HepG2 (cell line): ENCODE measurements at regions not wholly inside any gene's neighbourhood (a gene's known extent, or its start where the extent isn't known, plus 50 kb on each side); places are given as distances from the start of the nearest gene placed in this dataset.
"Not testable (repeated sequence)": the region's sequence is repeated elsewhere in the genome, so short reads cannot be mapped to it uniquely, and the experiment has no call there.

Experiments
- ATAC-seq: fragments of 200-7000 bp; cut with Tn5 transposase; 3 replicates; pipeline ENCODE4 v1.9.1; 2020; ENCODE audit warnings: mild to moderate bottlenecking, moderate library complexity
- BruUV-seq: library from RNA; stranded (reverse); fragments of 400-500 nt; replicated peaks from 2 replicates; lab custom pipeline; 2021; lab: Mats Ljungman, UMichigan
- CTCF ChIA-PET: fragments of 300-600 bp; formaldehyde crosslinking; extraction: SDS; loops from one replicate; lab custom pipeline; 2021; ENCODE audit warnings: low total read pairs, inconsistent platforms, low intra/inter-chr PET ratio; lab: Yijun Ruan, JAX
- POLR2A ChIA-PET: fragments of 350-600 bp; sonication (Branson Sonifier 250); formaldehyde crosslinking; loops from one replicate; lab custom pipeline; 2020; ENCODE audit warnings: antibody characterized with exemption, inconsistent platforms; lab: Yijun Ruan, JAX
- DNase-seq: peaks from one replicate; pipeline ENCODE4 v3.0.0-alpha.2; 2015; ENCODE audit warnings: low spot score
- FAIRE-seq: peaks from 3 replicates; lab custom pipeline; 2011; peaks lifted over from hg19 to GRCh38; lab: Jason Lieb, UNC
- H2AFZ ChIP-seq: one replicate; pipeline ENCODE4 v1.6.1; 2011; ENCODE audit warnings: low read length, inconsistent platforms
- H3K27ac ChIP-seq: fragments of 300-600 bp; 3 replicates; pipeline ENCODE4 v1.8.0; 2011; ENCODE audit warnings: mixed run types, mild to moderate bottlenecking, mixed read lengths, low read length, inconsistent platforms; ENCODE audit not compliant: insufficient read depth; ENCODE audit errors: extremely low read length
- H3K27me3 ChIP-seq, 2 experiments: fragments of 200-600 bp in 1 of 2; 2 replicates in 1 of 2; 3 replicates in 1 of 2; pipeline versions ENCODE4 v1.6.0 to v1.8.0; 2011; ENCODE audit warnings: low read length in 2 of 2, mild to moderate bottlenecking in 2 of 2, moderate library complexity in 2 of 2, inconsistent platforms in 1 of 2; ENCODE audit not compliant: insufficient read depth in 2 of 2, control insufficient read depth in 1 of 2
- H3K36me3 ChIP-seq, 2 experiments: fragments of 200-600 bp in 1 of 2; replicated peaks in 1 of 2; 2 replicates in 1 of 2; 3 replicates in 1 of 2; pipeline versions ENCODE4 v1.5.1 to v1.8.0; 2011; ENCODE audit warnings: low read length in 2 of 2, inconsistent platforms in 1 of 2; ENCODE audit not compliant: insufficient read depth in 2 of 2, control insufficient read depth in 1 of 2
- H3K4me1 ChIP-seq: 2 replicates; pipeline ENCODE4 v1.5.1; 2012; ENCODE audit warnings: low read length, inconsistent platforms; ENCODE audit not compliant: insufficient read depth
- H3K4me2 ChIP-seq: 2 replicates; pipeline ENCODE4 v1.6.0; 2011; ENCODE audit warnings: low read depth, low read length, inconsistent platforms
- H3K4me3 ChIP-seq, 3 experiments: fragments of 200-600 bp in 1 of 3; sonication (generic), shearing (Covaris generic) in 1 of 3; replicated peaks in 1 of 3; 2 replicates each; pipeline ENCODE4 v1.5.1; 2011 to 2016; ENCODE audit warnings: low read length in 3 of 3, inconsistent platforms in 2 of 3, low read depth in 2 of 3, mild to moderate bottlenecking in 2 of 3, control low read depth in 1 of 3, mixed read lengths in 1 of 3; ENCODE audit not compliant: insufficient read depth in 1 of 3
- H3K79me2 ChIP-seq: one replicate; pipeline ENCODE4 v1.6.1; 2011; ENCODE audit warnings: low read length, inconsistent platforms; ENCODE audit not compliant: insufficient read depth
- H3K9ac ChIP-seq: 2 replicates; pipeline ENCODE4 v1.6.0; 2011; ENCODE audit warnings: mild to moderate bottlenecking, low read depth, low read length, inconsistent platforms; ENCODE audit not compliant: insufficient read depth
- H3K9me3 ChIP-seq: 2 replicates; pipeline ENCODE4 v1.5.1; 2012; ENCODE audit warnings: mild to moderate bottlenecking, low read length
- H4K20me1 ChIP-seq: 2 replicates; pipeline ENCODE4 v1.6.0; 2011; ENCODE audit warnings: inconsistent platforms, mild to moderate bottlenecking, low read length, moderate library complexity; ENCODE audit not compliant: insufficient read depth
- BHLHE40 ChIP-seq: IDR thresholded peaks from 2 replicates; pipeline ENCODE4 v1.6.1; 2011; ENCODE audit warnings: low read length, improper control_type of control experiment
- EZH2 ChIP-seq: conservative IDR thresholded peaks from 2 replicates; pipeline ENCODE4 v1.6.1; 2012; ENCODE audit warnings: mild to moderate bottlenecking, low read depth, low read length, moderate library complexity
- WGBS: methylation state at CpG from one replicate; pipeline ENCODE4 v1.1.6; 2017; ENCODE audit warnings: low lambda C conversion rate; 5-methylcytosine and 5-hydroxymethylcytosine counted together
- in situ Hi-C: cut with HindIII; loops from 2 replicates; pipeline ENCODE4 v1.10.0; 2017; ENCODE audit warnings: low pct_unique_long_range_greater_than_20kb; ENCODE audit not compliant: extremely low pct_ligation_motif_present
- intact Hi-C: fragments of 100-400 bp; cut with micrococcal nuclease; formaldehyde crosslinking; loops from one replicate; pipeline ENCODE4 v1.10.0; 2022; ENCODE audit not compliant: unreplicated experiment

DNA sequence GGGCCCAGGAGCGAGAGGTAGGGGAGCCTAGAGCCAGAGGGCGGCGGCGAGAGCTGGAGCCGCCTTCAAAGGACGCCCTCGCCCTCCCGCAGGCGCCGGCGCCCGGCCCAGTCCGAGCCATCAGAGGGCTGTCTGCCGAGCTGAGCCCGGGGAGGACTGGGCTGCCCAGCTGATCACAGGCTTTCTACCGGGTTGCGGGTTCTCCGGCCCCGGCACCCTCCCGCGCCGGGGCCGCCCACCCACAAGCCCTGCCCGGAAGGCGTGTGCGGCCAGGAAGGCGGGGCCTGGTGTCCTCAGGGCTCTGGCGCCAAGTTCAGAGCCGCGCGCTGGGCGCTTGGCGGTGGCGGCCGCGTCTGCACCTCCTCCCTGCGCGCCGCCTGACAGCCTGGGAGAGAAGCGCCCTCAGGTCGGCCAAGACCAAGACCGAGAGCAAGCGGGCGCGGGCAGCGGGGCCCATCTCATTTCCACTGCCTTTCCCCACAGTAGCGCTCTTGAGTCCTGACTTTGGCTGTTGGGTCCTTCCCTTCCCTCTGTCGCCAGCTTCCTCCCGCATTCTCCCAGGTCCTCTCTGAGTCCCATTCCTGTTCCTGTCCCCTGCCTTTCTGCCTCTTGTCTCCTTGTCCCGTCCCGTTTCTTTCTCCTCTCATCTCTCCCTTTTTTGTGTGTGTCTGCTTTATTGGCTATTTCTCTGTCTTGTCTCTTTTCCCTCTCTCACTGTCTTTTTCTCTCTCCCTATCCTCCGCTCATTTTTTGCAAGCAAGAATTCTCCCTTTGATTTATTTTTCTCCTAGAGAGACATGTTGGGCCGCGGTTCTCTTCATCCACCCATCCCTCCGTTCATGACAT lies 60.6 kb upstream of the MSMB start (continued):
- peak; percentile 48; the same call in 1 of the 2 replicates for TF ChIP-seq EZH2
- TF ChIP-seq BHLHE40 = no peak

- ATAC-seq, CTCF ChIA-PET, H3K79me2 ChIP-seq, H3K9ac ChIP-seq, BruUV-seq, H3K27me3 ChIP-seq, DNase-seq, H3K36me3 ChIP-seq, H3K4me2 ChIP-seq, H3K27ac ChIP-seq, H4K20me1 ChIP-seq, FAIRE-seq, H3K9me3 ChIP-seq, intact Hi-C loops, H3K4me3 ChIP-seq, POLR2A ChIA-PET, H2AFZ ChIP-seq: not testable (repeated sequence)
- H3K4me1 ChIP-seq = peaks cover 35% of the 10 kb centered on the region
- WGBS = 56% methylated on average over 4 of the region's 5 CpGs
- in situ Hi-C loops = loop anchor here (10.0 kb wide), 2 partner anchors 177 to 1277 kb away; partner anchors contain the start of genes ANTXRL and ZNF488
These were observed 62.1 kb upstream of the MSMB start for GRCh38 chr10:46108158-46108499.

- intact Hi-C loops, POLR2A ChIA-PET: not testable (repeated sequence)
- no CpG with 5 or more reads among the region's 1 CpG for WGBS
These were observed 108.2 kb upstream of the MSMB start for GRCh38 chr10:46154271-46154670.

DNA sequence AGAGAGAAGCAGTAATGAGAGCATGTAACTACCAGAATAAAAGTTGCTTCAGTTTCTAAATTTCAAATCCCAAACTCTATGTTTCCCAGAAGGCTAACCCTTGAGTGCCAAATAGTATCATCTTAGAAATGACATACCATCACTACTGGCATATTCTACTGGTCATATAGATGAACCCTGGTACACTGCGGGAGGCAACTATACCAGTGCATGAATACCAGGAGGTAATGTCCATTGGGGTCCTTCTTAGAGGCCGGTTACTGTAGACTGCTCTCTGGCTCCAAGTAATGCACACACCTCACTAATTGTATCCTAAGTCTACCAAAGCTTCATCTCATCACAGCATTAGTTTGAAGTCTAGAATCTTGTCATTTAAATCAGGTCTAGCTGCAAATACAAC lies 108.6 kb upstream of the MSMB start:
- H2AFZ ChIP-seq, H3K4me2 ChIP-seq, intact Hi-C loops, H3K27ac ChIP-seq, H3K4me1 ChIP-seq, in situ Hi-C loops, H3K9me3 ChIP-seq, H3K79me2 ChIP-seq, H3K4me3 ChIP-seq, POLR2A ChIA-PET, CTCF ChIA-PET, H3K9ac ChIP-seq, ATAC-seq, DNase-seq, H4K20me1 ChIP-seq, H3K27me3 ChIP-seq, FAIRE-seq, H3K36me3 ChIP-seq, BruUV-seq: not testable (repeated sequence)
- WGBS = 61% methylated on average over 2 of the region's 2 CpGs

More at GRCh38 chr10:46154271-46154670, 108.2 kb upstream of the MSMB start:
- H3K9ac ChIP-seq, DNase-seq, BruUV-seq, H3K27me3 ChIP-seq, H2AFZ ChIP-seq, H3K36me3 ChIP-seq, H4K20me1 ChIP-seq, H3K27ac ChIP-seq, H3K4me2 ChIP-seq, H3K79me2 ChIP-seq, H3K4me1 ChIP-seq, ATAC-seq, H3K4me3 ChIP-seq, CTCF ChIA-PET, in situ Hi-C loops, H3K9me3 ChIP-seq, FAIRE-seq: not testable (repeated sequence)

- FAIRE-seq, CTCF ChIA-PET, BruUV-seq, H3K27me3 ChIP-seq, H3K9ac ChIP-seq, H2AFZ ChIP-seq, intact Hi-C loops, H3K9me3 ChIP-seq, POLR2A ChIA-PET, H3K4me3 ChIP-seq, ATAC-seq, H3K79me2 ChIP-seq, H3K4me2 ChIP-seq, H3K4me1 ChIP-seq, H3K36me3 ChIP-seq, in situ Hi-C loops, H4K20me1 ChIP-seq, H3K27ac ChIP-seq, DNase-seq: not testable (repeated sequence)
These were observed 110.8 kb upstream of the MSMB start for GRCh38 chr10:46156866-46157265.
